ENCODE measurements at regions not wholly inside any gene's neighbourhood (a gene's known extent, or its start where the extent isn't known, plus 50 kb on each side); places are given as distances from the start of the nearest gene placed in this dataset.
A peak's percentile ranks its signal among the peaks of the same experiment; 100 is the strongest.

GRCh38 chr18:28961669-28962228 is 784.8 kb upstream of the CDH2 start:
- TF ChIP-seq CTCF (IDR thresholded peaks at IDR 0.05), result peak; percentile 62
- TF ChIP-seq REST (IDR thresholded peaks at IDR 0.05; ENCODE audit: insufficient read depth in 1 of 2, low read depth in 2 of 2, low read length in 1 of 2), result no peak
- TF ChIP-seq POLR2AphosphoS5 (IDR thresholded peaks at IDR 0.05; ENCODE audit: low read depth, low read length), result no peak
- TF ChIP-seq SIN3A (IDR thresholded peaks at IDR 0.05; ENCODE audit: borderline replicate concordance, insufficient read depth, low read depth, low read length), result no peak
- no peak for TF ChIP-seq TCF7L2 (IDR thresholded peaks at IDR 0.05; ENCODE audit: low read depth, low read length)

Data from Panc1 (cell line).